Occipital lobe (tissue), 1 donor: ENCODE measurements at regions not wholly inside any gene's neighbourhood (a gene's known extent, or its start where the extent isn't known, plus 50 kb on each side); places are given as distances from the start of the nearest gene placed in this dataset.
"Not testable (repeated sequence)": the region's sequence is repeated elsewhere in the genome, so short reads cannot be mapped to it uniquely, and the experiment has no call there.

ENCODE experiments used
- DNase-seq: peaks from one replicate; lab custom pipeline; 2025; lab: John Stamatoyannopoulos, UW

DNA sequence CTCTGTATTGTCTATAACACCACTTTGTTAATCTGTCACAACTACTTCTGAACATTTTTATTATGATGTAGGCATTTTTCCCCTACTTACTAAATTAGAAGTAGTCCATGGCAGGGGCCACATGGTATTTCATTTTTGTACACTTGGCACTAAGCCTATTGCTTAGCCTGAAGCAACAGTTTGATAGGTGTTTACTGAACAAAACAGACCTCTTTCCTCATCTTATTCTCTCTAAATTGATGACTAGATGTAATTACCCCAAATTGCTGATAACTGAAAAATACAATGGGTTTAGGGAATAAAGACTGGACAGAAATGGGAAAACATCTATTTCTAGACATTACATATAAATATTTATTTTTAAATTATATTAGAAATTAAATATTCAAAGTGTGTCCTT lies 633.8 kb downstream of the SLCO4C1 start:
- no peak for DNase-seq

DNA sequence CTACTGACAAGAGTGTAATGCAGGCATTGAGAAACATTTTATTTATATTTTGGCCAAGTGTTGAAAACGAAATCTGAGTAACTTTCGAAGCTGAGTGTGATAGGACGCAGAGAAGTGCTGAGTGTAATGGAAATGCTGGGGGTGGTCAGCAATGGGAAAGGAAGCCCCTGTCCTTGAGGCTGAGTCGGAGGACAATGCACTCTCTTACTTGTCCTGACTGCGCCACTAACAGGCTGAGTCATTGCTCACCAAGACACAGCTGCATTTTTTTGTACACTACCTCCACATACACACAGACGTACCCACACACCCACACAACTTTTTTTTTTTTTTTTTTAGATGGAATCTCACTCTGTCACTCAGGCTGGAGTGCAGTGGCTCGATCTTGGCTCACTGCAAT lies 637.7 kb downstream of the SLCO4C1 start:
- DNase-seq, result no peak

DNA sequence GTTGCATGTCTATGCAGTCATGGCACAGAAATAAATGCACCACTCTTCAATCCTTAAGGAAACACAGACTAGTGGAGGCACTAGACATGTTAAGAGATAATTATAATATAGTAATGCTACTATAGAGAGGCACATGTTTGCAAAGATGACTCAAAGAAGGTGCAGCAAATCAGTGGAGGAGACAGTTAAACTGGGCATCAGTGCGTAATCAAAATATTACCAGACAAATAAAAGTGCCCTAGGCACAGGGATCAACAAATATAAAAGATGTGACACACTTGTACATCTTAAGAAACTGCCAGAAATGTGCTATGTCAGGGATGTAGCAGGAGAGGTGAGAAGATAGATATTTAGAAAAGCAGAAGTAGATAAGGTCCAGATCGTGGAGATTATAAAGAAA lies 642.1 kb downstream of the SLCO4C1 start:
- DNase-seq, result no peak

DNA sequence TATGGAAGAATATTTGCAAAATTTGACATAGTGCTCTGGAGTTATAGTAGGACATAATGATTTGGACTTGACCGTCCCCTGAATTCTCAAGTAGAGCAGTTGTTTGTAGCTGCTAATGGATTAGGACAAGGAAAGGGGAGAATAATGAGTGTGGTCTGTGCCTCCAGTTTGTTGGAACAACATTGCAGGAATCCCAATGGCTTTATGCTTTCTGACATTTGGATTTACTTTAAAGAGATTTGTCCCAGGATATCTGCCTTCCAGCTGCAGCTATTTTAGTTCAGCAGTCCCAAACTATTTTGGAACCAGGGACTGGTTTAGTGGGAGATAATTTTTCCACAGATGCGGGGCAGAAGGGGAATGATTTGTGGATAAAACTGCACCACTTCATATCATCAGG lies 648.2 kb downstream of the SLCO4C1 start:
- no peak for DNase-seq

DNA sequence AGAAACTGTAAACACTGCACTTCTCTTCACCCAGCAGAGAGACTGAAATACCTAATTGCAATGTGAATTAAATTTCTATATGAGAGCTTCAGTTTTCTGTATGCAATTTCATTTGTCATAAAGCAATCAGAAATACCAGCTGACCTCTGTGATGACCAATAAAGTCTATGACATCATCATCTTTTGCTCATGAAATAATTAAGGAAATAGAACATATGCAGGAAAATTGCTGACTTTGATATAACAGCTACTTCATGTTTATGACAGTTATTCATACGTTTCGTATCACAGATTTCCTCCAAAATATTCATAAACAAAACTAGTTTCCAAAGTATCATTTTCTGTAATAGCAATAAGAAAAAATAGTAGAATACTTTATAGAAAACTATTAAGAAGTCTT lies 652.3 kb downstream of the SLCO4C1 start:
- no peak for DNase-seq

DNA sequence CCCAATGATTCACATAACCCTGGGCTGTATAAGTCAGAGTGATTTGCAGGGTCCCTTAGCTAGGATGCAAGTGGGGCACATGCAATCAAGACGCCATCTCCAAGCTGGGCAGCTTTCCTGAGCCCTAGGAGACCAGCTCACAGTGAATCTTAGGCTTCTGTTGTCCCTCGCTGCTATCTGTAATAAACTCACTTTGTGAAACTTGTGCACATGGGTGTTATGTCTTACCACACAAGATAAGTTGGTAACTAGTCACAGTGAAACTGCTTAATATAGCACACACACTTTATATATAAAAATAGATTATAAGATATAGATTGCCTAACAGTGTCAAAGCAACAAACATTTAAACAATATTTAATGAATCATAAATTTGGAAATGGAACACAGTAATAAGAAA lies 658.5 kb downstream of the SLCO4C1 start:
- no peak for DNase-seq

DNA sequence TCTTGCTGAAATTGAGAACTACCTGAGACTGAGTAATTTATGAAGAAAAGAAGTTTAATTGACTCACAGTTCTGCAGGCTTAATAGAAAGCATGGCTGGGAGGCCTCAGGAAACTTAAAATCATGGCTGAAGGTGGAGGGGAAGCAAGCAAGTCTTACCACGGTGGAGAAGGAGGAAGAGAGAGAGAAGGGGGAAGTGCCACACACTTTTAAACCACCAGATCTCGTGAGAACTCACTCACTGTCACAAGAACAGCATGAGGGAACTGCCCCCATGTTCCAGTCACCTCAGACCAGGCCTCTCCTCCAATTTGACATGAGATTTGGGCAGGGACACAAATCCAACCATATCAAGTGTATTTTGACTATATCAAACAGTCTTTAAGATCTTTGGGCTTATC lies 668.3 kb downstream of the SLCO4C1 start:
- DNase-seq, result not testable (repeated sequence)

DNA sequence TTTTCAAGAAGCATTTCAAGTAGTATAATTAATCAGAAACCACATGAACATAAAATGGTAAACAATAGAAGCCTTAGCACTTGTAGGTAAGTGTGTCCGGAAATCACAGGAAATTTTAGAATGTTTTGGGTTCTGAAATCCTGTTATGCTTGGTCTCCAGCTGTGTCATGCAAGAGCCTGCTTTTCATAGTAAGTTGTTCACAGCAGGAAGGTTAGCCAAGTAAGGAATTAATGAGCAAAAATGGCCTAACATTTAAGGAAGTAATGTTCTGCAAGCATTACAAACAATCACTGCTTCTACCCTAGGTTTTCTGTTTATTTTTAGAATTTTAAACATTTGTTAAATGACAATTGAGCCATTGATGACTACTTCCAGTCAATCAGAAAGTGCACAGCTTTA lies 669.5 kb downstream of the SLCO4C1 start:
- DNase-seq, result no peak

DNA sequence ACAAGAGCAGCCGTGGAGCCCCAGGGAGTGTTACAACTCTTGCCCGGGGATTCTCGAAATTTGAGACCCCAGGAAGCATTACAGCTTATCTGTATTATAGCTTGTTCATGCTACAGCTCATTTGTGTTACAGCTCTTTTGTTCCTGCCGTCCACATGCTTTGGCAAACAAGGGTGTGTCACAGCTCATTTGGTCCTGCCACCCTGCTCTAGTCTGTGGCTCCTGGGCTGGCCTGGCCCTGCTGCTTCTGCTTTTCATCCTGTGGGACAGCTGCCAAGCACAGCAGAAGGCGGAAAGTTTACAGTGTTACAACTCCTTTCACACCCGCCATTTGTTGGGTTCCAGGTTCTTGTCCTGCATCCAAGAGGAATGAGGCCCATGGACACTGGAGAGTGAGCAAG lies 685.0 kb downstream of the SLCO4C1 start:
- no peak for DNase-seq

DNA sequence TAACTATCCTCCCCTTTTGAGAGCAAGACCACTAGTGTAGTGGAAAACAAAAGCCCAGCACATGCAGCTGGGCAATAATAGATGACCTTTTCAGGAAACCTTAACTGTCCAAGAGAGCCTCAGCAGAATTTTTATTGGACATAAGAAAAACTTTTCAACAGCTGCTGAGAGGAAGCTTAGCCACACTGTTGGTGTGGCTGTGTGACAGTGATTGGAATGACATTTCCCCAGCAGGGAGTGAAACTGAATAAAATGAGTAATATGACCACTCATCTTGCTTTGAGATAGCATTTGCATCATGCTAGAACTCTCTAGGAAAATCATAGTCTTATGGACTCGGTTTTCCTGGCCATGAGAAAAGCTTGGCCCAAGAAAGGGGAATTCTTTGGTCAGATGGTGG lies 687.8 kb downstream of the SLCO4C1 start:
- DNase-seq, result no peak

DNA sequence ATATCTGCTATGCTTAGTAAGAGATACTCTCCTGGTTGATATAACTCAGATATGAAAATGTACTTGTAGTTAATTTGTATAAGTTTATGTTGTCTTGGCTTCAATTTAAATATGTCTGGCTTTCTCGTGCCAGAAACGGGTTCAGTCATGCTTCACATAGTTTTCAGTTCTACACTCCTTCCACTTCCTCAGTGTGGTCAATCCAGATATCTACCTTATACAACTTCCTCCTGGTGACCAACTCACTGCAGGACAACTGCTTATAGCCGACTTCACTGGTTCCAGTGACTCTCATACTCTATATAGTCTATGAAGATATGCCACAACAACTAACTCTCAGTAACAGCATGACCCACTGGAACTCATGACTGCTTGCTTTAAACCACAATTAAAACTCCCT lies 690.4 kb downstream of the SLCO4C1 start:
- no peak for DNase-seq

DNA sequence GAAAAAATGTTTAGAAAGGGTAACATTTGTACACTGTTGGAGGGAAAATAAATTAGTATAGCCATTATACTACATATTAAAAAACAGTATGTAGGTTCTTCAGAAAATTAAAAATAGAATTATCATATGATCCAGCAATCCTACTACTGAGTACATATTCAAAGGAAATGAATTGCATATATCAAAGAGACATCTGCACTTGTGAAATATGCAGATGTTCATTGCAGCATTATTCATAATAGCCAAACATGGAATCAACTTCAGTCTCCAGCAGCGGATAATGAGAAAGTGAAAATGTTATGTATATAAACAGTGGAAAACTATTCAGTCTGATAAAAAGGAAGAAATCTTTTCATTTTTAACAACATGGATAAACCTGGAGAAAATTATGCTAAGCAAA lies 695.5 kb downstream of the SLCO4C1 start:
- DNase-seq, result no peak

DNA sequence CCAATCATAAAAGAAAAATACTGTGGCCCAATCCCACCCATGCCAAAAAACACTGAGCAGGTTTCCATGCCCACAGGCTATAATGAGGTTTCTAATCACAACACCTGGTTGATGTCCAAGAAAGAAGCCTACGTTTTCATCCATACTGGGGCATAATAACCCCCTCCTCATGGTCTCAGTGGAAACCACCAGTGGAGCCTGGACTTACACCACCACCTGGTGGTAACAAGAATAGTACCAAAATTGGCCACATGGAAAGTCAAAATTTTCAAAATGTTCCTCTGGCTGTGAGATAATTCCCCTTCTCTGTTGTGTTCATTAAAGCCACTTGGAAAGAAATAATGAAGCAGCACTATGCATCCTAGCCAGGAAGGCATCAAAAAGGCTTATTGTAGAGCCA lies 687.3 kb upstream of the ST8SIA4 start:
- DNase-seq, result no peak

DNA sequence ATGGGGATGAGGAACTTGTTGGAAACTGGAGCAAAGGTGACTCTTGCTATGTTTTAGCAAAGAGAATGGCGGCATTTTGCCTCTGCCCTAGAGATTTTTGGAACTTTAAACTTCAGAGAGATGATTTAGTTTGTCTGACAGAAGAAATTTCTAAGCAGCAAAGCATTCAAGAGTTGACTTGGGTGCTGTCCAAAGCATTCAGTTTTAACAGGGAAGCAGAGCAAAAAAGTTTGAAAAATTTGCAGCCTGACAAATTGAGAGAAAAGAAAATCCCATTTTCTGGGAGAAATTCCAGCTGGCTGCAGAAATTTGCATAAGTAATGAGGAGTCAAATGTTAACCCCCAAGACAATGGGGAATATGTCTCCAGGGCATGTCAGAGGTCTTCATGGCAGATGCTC lies 682.3 kb upstream of the ST8SIA4 start:
- DNase-seq, result no peak

DNA sequence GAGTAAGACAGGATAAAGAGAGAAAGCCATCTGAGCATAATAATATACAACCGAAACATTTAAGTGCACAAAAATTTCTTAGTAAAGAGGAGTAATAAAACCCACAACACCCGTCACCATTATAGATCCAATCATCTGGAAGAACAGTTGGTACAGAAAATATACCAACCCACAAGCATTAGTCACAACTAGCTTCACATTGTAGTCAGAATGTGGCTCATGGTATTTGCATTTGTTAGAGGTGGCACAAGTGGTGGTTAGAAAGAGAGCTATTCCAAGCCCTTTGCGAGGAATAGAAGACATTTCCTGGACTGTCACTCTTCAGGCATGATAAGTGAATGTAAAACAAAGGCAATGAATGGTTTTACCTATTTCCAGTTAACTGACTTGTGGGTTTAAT lies 677.5 kb upstream of the ST8SIA4 start:
- DNase-seq, result no peak

DNA sequence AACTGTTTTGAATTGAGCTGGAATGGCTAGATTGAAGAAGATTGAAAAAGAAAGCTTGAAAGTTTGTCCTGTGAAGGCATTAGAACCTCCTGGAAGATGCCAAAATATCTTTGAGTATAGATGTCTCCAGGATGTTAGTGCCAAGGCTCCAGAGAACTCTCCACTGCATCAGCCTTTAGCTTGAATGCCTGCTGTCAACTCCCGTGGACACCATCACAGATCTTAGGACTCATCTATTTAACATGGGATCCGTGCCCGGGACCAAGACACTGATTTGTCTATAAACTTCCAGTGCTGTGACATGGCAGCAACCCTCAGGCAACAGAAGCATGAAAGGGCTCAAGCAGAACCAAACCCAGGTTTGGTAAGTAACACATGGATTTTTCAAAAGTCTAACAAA lies 670.9 kb upstream of the ST8SIA4 start:
- no peak for DNase-seq

DNA sequence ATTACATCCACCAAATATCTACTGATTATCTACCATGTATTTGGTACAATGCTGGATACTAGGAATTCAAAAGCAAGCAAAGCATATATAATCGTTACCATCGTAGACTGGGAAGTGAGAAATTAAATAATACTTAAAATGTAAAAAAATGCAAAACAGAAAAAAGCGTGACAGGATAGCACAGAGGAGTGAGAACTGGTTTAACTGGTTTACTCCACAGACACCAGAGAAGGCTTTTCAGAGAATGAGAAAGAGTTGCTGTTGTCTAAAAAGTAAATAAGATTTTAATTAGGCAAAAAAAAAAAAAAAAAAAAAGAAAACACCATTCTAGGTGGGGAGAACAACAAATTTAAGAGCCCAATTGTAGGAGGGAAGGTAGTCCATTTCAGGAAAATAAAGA lies 657.9 kb upstream of the ST8SIA4 start:
- DNase-seq, result no peak

DNA sequence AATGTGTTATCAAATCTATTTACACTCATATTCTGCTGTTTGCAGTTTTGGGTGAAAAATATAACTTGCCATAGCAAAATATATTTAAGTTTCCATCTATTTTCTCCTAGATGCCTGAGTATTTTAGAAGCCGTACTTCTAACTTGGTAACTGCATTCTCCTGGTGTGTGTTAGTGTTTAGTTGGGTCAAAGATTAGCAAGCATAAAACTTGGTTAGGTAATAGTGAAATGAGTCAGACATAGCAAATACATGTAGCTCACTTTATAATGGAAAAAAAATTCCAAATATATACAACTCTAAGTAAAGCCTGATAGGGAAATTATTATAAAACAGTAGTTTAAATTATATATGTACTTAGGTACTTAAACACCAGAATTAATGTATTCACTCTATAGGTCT lies 640.7 kb upstream of the ST8SIA4 start:
- no peak for DNase-seq

DNA sequence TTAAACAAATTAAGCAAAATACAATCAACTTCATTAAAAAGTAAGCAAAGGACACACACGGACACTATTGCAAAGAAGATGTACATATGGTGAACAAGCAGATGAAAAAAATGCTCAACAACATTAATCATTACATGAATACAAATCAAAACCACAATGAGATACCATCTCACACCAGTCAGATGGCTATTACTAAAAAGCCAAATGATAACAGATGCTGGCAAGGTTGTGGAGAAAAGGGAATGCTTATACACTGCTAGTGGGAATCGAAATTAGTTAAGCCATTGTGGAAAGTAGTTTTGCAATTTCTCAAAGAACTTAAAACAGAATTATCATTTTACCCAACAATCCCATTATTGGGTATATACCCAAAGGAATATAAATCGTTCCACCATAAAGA lies 636.2 kb upstream of the ST8SIA4 start:
- DNase-seq, result no peak

DNA sequence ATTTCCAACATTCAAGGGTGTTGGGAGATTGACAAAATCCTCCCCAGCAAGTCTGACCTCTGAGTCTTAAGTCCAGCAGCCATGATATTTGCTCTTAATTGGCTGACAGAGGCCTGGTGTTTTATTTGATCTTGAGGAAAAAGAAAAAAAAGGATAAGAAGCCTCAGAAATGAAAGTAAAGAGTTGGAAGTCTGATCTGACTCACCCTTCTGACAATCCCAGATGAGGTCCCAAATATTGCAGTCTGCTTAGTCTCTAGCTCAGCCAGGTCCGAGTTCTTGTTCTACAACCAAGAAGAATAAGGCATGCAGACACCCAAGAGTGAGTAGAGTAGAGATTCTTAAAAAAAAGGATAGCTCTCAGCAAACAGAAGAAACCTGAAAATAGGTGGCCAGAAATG lies 632.5 kb upstream of the ST8SIA4 start:
- DNase-seq, result no peak

DNA sequence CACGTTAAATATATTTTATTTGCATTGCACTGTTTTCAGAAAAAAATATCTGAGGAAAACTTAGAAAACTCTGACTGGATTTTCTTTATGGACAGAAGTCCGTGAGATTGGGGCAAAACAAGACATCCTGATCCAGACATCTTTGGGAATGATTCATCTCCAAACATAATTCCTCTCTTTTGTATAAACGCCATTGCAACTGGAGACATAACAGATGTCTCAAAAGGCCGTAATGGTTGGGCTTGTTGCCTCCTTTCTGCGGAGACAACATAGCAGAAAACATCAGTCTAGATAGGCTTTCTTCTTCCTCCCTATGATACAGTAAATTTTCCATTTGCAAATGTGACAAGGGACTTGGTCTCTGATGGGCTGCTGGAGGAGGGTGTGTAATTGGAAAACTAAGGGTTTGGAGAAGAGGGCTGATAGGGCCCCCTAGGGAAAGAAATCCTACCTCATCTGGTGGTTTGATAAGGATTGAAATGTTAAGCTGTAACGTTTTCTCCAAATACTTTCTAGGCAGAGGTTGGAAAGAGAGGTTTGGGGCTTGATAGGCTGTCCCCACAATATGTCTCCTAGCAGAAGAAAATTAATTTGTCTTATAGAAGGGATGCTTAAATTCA lies 631.5 kb upstream of the ST8SIA4 start:
- no peak for DNase-seq

DNA sequence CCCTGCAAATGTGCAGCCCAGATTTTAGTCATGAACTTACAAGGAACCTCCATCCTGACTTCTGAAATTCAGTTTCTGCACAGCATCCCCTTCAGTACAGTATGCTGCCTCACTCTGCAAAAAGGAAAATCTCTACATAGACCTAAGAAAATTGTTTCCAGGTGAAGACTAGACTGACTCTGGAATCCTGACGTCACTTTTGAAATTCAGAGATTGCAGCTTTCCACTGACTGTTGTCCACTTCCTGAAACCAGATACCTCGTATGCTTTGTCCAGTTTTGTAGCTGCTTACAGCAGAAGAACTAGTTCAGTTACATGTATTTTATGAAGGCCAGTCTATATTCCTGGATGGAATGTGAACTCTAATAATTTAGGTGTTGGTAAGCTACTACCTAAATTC lies 629.3 kb upstream of the ST8SIA4 start:
- no peak for DNase-seq

DNA sequence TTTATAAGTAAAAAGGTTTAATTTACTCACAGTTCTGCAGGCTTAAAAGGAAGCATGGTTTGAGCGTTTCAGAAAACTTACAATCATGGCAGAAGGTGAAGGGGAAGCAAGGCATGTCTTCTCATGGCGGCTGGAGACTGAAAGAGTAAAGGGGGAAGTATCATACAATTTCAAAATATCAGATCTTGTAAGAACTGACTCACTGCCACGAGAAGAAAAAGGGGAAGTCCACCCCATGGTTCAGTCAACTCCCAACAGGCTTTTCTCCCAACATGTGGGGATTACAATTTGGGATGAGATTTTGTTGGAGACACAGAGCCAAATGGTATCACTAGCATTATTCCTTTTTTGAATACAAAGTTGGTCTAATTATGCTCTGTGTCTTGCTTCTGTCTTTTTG lies 627.9 kb upstream of the ST8SIA4 start:
- no peak for DNase-seq

DNA sequence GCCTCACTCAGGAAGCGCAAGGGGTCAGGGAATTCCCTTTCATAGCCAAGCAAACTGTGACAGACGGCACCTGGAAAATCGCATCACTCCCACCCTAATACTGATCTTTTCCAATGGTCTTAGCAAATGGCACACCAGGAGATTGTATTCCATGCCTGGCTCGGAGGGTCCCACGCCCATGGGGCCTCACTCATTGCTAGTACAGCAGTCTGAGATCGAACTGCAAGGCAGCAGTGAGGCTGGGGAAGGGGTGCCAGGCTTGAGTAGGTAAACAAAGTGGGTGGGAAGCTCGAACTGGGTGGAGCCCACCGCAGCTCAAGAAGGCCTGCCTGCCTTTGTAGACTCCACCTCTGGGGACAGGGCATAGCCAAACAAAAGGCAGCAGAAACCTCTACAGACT lies 626.0 kb upstream of the ST8SIA4 start:
- not testable (repeated sequence) for DNase-seq
